Muscle layer of duodenum (tissue), 2 donors: ENCODE measurements at regions not wholly inside any gene's neighbourhood (a gene's known extent, or its start where the extent isn't known, plus 50 kb on each side); places are given as distances from the start of the nearest gene placed in this dataset.

Experiments used
- H3K27ac ChIP-seq: one replicate; pipeline ENCODE4 v1.7.0; 2013; ENCODE audit warnings: mild to moderate bottlenecking, low read length
- H3K27me3 ChIP-seq: one replicate; pipeline ENCODE4 v1.7.0; 2013; ENCODE audit warnings: low read depth, mild to moderate bottlenecking, control low read depth, low read length
- H3K36me3 ChIP-seq, 2 donors: one replicate each; pipeline ENCODE4 v1.7.0; 2013; ENCODE audit warnings: low read length in 2 of 2, control low read depth in 1 of 2, mild to moderate bottlenecking in 1 of 2; ENCODE audit not compliant: insufficient read depth in 2 of 2, control insufficient read depth in 1 of 2
- H3K4me1 ChIP-seq, 2 donors: one replicate each; pipeline ENCODE4 v1.7.0; 2013; ENCODE audit warnings: low read length in 2 of 2, mild to moderate bottlenecking in 2 of 2, control low read depth in 1 of 2, moderate library complexity in 1 of 2; ENCODE audit not compliant: insufficient read depth in 2 of 2, control insufficient read depth in 1 of 2
- H3K4me3 ChIP-seq, 2 donors: one replicate each; pipeline ENCODE4 v1.7.0; 2013; ENCODE audit warnings: low read length in 2 of 2, low read depth in 1 of 2, mild to moderate bottlenecking in 1 of 2
- H3K9me3 ChIP-seq, 2 donors: one replicate each; pipeline ENCODE4 v1.7.0; 2013; ENCODE audit warnings: low read length in 2 of 2, control low read depth in 1 of 2, mild to moderate bottlenecking in 1 of 2; ENCODE audit not compliant: control insufficient read depth in 1 of 2
- donor health status: healthy.

GRCh38 chr9:28899926-28900325, 1326.6 kb upstream of the C9orf72 start:
- Histone ChIP-seq H3K27ac (no peak overlapping the region), H3K4me3 (no peak overlapping the region), H3K4me1 (no peaks in the 10 kb centered on the region), H3K9me3 (peaks cover 2 to 4% of the 10 kb centered on the region in 2 donors), H3K36me3 (no peaks in the 10 kb centered on the region), H3K27me3 (no peaks in the 10 kb centered on the region)

DNA sequence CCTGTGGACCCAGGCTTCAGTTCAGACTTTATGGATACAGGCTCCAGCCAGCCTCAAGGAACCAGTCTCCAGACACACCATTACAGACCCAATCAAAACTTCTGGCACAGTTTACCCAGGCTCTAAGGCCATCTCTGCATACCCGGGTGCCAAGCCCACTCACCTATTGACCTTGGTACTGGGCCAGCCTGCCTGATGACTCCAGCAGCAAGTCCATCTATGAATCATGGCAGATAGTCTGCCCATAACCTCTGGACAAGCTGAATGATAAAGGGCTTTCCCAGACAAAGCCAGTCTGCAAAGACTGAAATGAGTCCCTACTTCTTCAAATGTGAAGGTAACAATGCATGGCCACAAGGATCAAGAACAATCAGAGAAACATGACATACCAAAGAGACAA, 1327.1 kb upstream of the C9orf72 start:
- Histone ChIP-seq H3K27me3 (no peaks in the 10 kb centered on the region), H3K4me1 (no peaks in the 10 kb centered on the region), H3K36me3 (no peaks in the 10 kb centered on the region), H3K9me3 (peaks cover 2 to 4% of the 10 kb centered on the region in 2 donors), H3K4me3 (no peak overlapping the region), H3K27ac (no peak overlapping the region)

- Histone ChIP-seq H3K27ac (no peak overlapping the region), H3K4me1 (no peaks in the 10 kb centered on the region), H3K9me3 (no peaks in the 10 kb centered on the region), H3K27me3 (no peaks in the 10 kb centered on the region), H3K4me3 (no peak overlapping the region), H3K36me3 (no peaks in the 10 kb centered on the region)
Observed at GRCh38 chr9:28909526-28909925, 1336.2 kb upstream of the C9orf72 start.

GRCh38 chr9:28912621-28913020, 1339.3 kb upstream of the C9orf72 start:
- Histone ChIP-seq H3K27me3 (no peaks in the 10 kb centered on the region), H3K4me3 (no peak overlapping the region), H3K9me3 (no peaks in the 10 kb centered on the region), H3K27ac (no peak overlapping the region), H3K36me3 (no peaks in the 10 kb centered on the region), H3K4me1 (no peaks in the 10 kb centered on the region)

- no peaks in the 10 kb centered on the region for H3K27me3 ChIP-seq
- H3K36me3 ChIP-seq = no peaks in the 10 kb centered on the region
Observed at GRCh38 chr9:28915202-28915930, 1342.1 kb upstream of the C9orf72 start.

DNA sequence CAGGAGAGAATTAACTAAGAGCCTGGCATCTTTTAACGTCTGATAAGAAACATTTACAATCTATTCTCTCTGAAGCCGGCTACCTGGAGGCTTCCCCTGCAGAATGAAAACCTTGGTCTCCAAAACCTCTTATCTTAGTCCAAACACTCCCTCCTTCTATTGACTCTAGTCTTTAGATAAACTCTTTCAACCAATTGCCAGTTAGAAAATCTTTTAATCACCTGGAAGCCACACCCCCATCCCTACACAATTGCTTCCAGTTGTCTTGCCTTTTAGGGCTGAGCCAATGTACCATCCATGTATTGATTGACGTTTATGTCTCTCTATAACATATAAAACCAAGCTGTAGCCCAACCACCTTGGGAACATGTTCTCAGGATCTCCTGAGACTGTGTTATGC, 1343.1 kb upstream of the C9orf72 start:
- no peak overlapping the region for H3K4me3 ChIP-seq
- no peak overlapping the region for H3K27ac ChIP-seq
- no peaks in the 10 kb centered on the region for H3K4me1 ChIP-seq
- no peaks in the 10 kb centered on the region for H3K36me3 ChIP-seq
- no peaks in the 10 kb centered on the region for H3K9me3 ChIP-seq
- H3K27me3 ChIP-seq = no peaks in the 10 kb centered on the region

More at GRCh38 chr9:28915202-28915930, 1342.1 kb upstream of the C9orf72 start:
- Histone ChIP-seq H3K9me3 (no peaks in the 10 kb centered on the region), H3K4me3 (no peak overlapping the region), H3K27ac (no peak overlapping the region), H3K4me1 (no peaks in the 10 kb centered on the region)

GRCh38 chr9:28921857-28922500, 1348.7 kb upstream of the C9orf72 start:
- no peaks in the 10 kb centered on the region for H3K36me3 ChIP-seq
- H3K4me1 ChIP-seq = no peaks in the 10 kb centered on the region
- no peak overlapping the region for H3K4me3 ChIP-seq
- no peak overlapping the region for H3K27ac ChIP-seq
- H3K9me3 ChIP-seq = no peaks in the 10 kb centered on the region
- no peaks in the 10 kb centered on the region for H3K27me3 ChIP-seq

DNA sequence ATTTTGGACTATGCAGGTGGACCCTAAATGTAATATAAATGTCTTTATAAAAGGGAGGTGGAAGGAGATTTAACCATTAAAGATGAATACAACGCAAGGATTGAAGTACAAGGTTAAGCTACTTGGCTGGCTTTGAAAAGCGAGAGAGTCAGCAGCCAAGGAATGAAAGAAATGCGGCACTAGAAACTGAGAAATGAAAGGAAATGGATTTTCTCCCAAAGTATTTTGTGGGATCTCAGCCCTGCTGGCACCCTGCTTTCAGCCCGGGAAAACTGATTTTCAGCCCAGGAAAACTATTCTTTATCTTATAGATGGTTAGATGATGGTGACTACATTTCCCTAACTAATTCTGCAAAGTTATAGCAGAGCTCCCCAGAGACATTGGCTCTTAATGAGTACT, 1349.6 kb upstream of the C9orf72 start:
- Histone ChIP-seq H3K4me1 (no peaks in the 10 kb centered on the region), H3K4me3 (no peak overlapping the region), H3K27me3 (no peaks in the 10 kb centered on the region), H3K27ac (no peak overlapping the region), H3K36me3 (no peaks in the 10 kb centered on the region), H3K9me3 (no peaks in the 10 kb centered on the region)

GRCh38 chr9:28923351-28923750, 1350.1 kb upstream of the C9orf72 start:
- no peaks in the 10 kb centered on the region for H3K27me3 ChIP-seq
- no peak overlapping the region for H3K27ac ChIP-seq
- no peaks in the 10 kb centered on the region for H3K36me3 ChIP-seq
- H3K4me1 ChIP-seq = no peaks in the 10 kb centered on the region
- no peaks in the 10 kb centered on the region for H3K9me3 ChIP-seq
- H3K4me3 ChIP-seq = no peak overlapping the region

GRCh38 chr9:28925157-28925556, 1351.9 kb upstream of the C9orf72 start:
- Histone ChIP-seq H3K4me1 (no peaks in the 10 kb centered on the region), H3K9me3 (no peaks in the 10 kb centered on the region), H3K36me3 (no peaks in the 10 kb centered on the region), H3K27me3 (no peaks in the 10 kb centered on the region), H3K27ac (no peak overlapping the region), H3K4me3 (no peak overlapping the region)

GRCh38 chr9:28926306-28926705, 1353.0 kb upstream of the C9orf72 start:
- H3K9me3 ChIP-seq = no peaks in the 10 kb centered on the region
- H3K27me3 ChIP-seq = no peaks in the 10 kb centered on the region
- H3K27ac ChIP-seq = no peak overlapping the region

DNA sequence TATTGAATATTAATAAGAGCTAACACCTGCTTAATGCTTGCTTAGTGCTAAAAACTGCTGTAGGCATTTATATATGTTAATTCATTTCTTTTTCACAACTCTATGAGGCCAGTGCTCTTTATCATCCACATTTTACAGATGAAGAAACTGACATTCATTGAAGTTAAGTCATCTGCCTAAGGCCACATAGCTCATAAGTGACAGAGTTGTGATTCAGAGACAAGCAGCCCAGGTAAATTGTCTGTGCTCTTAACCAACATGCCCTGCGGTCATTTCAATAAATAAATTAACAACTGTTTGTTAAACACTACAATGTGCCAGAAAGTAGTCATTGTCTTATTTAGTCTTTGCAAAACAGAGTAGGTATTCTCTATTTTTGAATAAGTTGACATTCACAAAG, 1354.4 kb upstream of the C9orf72 start:
- Histone ChIP-seq H3K4me1 (no peaks in the 10 kb centered on the region), H3K27ac (no peak overlapping the region), H3K9me3 (no peaks in the 10 kb centered on the region), H3K27me3 (no peaks in the 10 kb centered on the region), H3K36me3 (no peaks in the 10 kb centered on the region), H3K4me3 (no peak overlapping the region)

More at GRCh38 chr9:28926306-28926705, 1353.0 kb upstream of the C9orf72 start:
- H3K4me1 ChIP-seq = no peaks in the 10 kb centered on the region
- H3K36me3 ChIP-seq = no peaks in the 10 kb centered on the region
- no peak overlapping the region for H3K4me3 ChIP-seq
